Left colon (tissue), 2 donors: ENCODE measurements at regions not wholly inside any gene's neighbourhood (a gene's known extent, or its start where the extent isn't known, plus 50 kb on each side); places are given as distances from the start of the nearest gene placed in this dataset.
"Not testable (repeated sequence)": the region's sequence is repeated elsewhere in the genome, so short reads cannot be mapped to it uniquely, and the experiment has no call there.

ENCODE experiments used
- ATAC-seq: fragments of 200-7000 bp; cut with Tn5 transposase; one replicate; pipeline ENCODE4 v1.9.1; 2020; ENCODE audit warnings: mild to moderate bottlenecking, moderate library complexity
- DNase-seq, 2 donors: peaks; one replicate each; pipeline ENCODE4 v3.0.0-alpha.2; 2020
- intact Hi-C, 2 donors: fragments of 100-400 bp; cut with DNase I in 1 of 2; cut with micrococcal nuclease in 1 of 2; formaldehyde crosslinking; loops; one replicate each; pipeline versions ENCODE4 v1.11.2 to v1.14.0; 2022; cut with DNase I, micrococcal nuclease
- donor health status: DM: no; HTN: no; CAD: no.
- donor health status: DM: yes; HTN: yes; CAD: no.

DNA sequence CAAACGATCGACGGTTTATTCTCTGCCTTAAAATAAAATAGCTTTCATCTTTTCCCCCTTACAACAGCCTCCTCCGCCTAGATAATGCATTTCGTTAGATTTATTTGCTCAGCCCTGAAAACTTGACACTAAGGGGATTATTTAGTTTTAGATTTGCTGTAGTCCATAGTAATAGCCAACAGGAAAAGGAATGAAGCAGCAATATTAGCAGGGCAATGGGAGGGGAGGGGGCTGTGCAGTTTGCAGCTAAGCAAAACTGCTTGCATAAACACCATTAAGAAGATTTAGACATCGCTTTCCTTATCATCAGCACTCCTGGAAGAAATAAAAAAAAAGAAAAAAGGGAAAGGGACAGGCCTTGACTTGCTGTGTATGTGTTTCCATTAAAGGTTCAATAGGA lies 286.5 kb upstream of the SOX14 start:
- intact Hi-C loops = no loop called here
- ATAC-seq (no peak), DNase-seq (no peak)

DNA sequence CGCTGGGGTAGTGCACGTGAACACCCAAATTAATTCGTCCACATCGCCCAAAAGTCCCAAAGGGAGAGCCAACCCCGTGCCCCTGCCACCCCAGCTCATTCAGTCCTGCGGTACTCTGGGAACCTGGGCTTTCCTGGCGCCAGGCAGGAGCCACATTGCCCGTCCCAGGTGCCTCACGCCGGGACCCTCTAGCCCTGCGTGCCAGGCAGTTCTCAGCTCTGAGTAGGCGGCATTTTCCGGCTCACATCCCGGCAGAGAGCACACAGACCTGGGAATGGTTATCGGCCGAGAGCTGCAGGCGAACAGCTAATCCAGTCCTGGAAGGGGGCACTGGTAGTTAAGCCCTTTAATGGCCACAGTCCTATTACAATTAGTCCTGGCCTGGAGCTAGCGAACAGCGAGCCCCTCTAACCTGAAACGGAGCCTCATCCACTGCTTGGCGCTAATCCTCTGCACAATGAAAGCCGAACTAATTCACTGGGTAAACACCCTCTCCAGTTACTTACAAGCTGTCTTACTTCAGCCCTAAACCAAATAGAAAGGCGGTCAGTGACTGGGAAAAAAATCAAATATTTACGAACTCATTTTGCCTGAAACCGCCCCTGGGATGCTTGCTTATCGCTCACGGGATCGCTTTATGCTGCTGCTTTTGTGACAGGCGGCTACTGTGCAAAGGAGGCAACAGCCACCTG lies 254.6 kb upstream of the SOX14 start:
- intact Hi-C loops = no loop called here
- DNase-seq = no peak
- no peak for ATAC-seq

DNA sequence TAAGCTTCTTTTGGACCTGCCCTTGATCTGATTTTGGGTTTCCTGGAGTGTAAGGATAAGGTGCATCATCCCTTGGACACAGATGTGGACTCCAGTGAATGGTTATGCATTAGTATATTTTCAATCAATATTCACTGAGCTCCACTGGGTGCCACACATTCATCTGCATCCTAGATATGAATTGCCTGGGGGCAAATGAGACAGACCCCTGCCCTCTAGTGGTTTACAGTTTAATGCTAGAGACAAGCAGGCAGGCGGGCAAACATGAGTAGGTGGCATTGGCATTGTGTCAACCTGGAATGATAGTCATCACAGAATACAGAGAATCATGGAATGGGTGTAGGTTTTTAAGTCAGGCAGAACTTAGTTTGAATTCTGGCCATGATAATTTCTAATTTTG lies 252.5 kb upstream of the SOX14 start:
- DNase-seq (no peak), ATAC-seq (no peak)
- intact Hi-C loops = no loop called here

DNA sequence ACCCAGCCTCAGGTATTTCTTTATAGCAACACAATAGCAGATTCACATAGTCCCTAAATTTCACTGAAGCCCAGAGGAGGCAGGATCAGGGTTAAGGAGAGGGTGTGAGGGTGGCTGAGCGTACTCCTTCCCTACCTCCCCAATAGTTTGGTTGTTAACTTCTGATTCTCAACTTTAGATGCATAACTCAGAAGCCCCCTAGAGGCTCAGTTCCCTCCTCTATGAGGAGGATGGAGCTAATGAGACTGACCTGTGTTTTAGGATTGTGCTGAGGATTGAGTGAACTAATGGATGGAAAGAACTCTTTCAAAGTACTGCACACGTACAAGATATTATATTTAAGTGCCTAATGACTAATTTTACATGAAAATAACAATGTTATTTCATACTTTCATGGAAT lies 249.3 kb upstream of the SOX14 start:
- ATAC-seq (no peak), DNase-seq (no peak)
- intact Hi-C loops = no loop called here

DNA sequence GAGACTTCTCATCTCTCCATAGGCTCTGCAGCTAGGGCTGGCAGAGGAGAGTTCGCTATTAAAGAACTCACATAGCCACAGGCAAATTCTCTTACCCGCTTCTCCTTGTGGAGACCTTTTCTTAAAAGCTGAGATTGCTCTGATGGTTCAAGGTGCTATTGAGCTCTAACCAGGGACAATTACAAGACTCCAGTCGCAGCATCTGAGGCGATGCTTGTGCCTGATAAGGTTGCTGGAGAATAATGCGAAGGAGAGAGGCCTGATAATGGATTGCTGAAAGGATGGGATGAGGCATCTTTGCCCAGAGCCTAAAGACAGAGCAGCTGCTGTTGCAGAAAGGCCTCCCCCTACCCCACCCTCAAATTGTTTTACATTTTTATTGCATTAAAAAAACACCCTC lies 244.5 kb upstream of the SOX14 start:
- intact Hi-C loops = no loop called here
- ATAC-seq = no peak
- DNase-seq = no peak

DNA sequence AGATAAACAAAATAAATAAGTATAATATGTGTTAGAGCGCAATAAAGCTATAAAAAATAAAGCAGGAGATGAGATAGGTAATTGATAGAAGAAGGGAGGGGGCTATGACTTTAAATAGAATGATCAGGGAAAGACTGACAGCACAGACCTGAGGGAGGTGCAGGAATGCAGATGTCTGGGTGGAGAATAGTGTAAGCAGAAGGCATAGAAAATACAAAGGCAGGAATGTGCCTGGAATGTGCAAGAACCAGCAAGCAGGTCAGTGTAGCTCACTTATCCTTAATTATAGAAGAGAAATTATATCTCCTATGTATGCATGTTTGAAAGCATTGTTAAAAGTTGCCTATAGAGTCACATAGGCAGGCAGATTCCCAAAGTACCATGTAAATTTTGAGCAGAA lies 239.4 kb upstream of the SOX14 start:
- no peak for DNase-seq
- intact Hi-C loops = no loop called here
- ATAC-seq = no peak

DNA sequence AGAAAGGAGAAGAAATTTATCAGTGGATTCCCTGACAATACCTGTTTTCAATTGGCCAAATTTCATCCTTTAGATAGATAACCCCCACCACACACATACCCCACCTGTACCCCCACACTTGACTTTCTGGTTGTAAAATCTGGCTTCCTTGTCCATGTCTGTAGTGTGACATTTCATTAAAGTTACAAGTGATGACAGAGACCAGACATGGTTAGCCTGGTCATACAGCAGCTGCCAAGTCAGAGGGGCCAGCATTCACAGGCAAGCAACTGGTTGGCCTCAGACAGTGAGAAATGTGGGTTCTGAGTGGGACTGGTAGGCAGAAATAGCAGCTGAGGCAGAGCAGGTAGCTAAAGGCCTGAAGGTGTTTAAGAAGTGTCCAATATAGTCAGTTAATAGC lies 238.6 kb upstream of the SOX14 start:
- no peak for ATAC-seq
- intact Hi-C loops = no loop called here
- DNase-seq = no peak

DNA sequence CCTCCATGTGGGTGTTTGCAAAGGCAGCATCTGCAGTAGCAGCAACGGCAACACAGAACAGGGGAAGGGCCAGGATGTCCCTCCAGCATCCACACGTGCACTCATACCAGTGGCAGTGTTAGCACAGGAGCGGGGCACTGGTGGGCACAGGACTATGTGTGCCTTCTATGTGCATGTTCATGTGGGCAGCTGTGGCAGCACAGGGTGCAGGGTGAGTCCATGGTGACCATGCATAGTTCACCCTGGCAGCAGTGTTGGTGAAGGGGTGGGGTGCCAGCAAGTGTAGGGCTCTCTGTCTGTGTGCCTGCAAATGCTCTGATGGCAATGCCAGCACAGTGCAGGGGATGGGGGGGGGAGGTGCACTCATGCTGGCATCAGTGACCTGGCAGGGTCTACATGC lies 222.1 kb upstream of the SOX14 start:
- no peak for ATAC-seq
- intact Hi-C loops = no loop called here
- no peak for DNase-seq

DNA sequence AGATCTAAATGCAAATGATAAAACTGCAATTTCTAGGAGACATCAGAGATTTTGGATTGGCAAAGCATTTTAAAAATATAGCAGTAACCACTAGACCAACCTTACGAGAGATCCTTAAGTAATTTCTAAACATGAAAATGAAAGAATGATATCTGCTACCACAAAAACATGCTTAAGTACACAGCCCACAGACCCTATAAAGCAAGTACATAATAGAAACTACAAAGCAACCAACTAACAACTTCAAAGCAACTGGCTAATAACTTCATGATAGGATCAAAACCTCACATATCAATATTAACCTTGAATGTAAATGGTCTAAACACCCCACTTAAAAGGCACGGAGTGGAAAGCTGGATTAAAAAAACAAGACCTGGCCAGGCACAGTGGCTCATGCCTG lies 209.9 kb upstream of the SOX14 start:
- intact Hi-C loops = no loop called here
- ATAC-seq (no peak), DNase-seq (no peak)

DNA sequence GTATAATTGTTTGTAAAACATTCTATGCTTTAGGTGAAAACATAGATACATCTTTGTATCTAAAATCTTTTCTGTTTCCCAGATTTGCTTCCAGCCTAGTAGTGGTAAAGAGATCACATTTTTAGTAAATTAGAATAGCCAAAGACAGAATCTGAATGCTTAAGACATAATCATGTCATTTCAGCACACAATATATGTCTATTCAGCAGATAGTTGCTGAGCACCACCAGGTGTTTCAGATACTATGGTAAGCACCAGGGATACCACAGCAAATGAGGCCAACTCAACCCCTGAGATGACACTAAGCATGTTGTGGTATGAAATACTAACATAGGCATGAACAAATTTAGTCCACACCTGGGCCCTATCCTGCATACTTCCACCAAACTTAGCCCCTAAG lies 195.2 kb upstream of the SOX14 start:
- DNase-seq = no peak
- intact Hi-C loops = no loop called here
- ATAC-seq = no peak

DNA sequence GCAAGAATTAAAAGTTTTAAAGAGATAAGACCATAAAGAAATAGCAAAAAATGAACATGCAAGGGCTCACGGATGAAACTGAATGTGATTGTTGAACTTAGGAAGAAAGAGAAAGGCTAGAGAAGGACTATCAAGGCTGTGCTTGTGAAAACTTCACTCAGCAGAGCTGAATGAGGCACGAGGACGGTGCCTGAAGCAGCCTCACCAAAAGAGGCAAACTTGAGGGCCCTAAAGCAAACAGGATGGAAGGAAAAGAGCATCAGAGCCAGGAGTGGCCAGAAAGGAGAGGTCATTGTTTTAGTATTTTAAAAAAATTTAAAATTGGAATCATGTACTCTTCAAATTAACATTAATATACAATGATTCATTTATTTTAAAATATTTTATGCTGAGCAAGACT lies 191.2 kb upstream of the SOX14 start:
- DNase-seq (no peak), ATAC-seq (no peak)
- intact Hi-C loops = no loop called here

DNA sequence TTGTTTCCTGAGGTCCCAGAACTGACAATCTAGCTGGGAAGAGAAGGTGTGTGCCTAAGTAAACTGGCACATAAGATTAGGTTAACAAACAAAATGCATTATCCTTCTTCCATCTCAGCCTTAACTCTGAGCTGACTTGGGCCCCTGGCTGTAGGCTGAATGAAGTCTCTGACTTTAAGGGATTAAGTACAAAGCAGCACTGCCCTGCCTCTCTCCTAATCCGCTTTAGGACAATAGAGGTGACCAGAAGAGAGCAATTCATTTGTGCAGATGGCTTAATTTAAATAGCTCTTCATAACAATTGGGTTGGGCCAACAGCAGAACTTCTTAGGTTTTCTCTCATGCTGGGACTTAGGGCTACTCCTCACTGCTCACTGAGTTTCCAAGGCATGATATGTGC lies 181.6 kb upstream of the SOX14 start:
- DNase-seq (no peak), ATAC-seq (no peak)
- intact Hi-C loops = loop anchor here in 1 of 2 donors (5.0 kb wide), 1 partner anchor 445 kb away; no protein-coding TSS in a partner anchor

DNA sequence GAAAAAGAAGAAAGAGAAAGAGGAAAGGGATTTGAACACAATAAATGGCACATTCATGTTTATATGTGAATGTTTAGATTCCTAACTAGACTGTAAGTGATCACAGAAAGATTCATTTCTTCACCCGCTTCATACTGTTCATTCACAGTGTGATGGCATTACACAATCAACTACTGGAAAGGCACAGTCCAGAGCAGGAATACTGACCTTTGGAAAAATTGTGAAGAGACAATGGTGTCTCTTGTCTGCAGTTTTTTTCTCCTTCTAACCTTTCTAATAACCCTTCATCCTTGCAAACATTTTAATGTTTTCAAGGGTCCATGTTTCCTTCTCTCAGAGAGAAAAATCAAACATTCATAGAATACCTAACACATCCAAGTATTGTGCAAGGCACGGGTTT lies 180.9 kb upstream of the SOX14 start:
- DNase-seq = no peak
- no peak for ATAC-seq
- intact Hi-C loops = loop anchor here in 1 of 2 donors (5.0 kb wide), 1 partner anchor 446 kb away; no protein-coding TSS in a partner anchor

DNA sequence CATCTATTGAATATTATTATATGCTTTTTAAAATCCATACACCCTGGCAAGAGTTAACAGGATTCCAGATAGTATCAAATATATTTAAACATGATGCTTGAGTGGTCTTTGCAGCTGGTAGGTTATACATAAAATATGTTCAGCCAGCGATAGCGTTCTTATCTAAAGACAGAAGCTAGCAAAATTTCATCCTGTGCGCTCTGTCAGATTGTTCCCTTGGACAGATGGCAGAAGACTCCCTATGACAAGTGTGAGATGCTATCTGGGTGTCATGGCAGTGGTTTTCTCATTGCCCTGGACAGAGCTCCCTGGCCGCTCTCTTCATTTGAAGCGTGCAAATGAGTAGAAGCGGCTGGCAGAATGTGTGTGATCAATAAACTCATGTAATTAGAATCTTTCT lies 175.2 kb upstream of the SOX14 start:
- intact Hi-C loops = no loop called here
- no peak for ATAC-seq
- DNase-seq = no peak

DNA sequence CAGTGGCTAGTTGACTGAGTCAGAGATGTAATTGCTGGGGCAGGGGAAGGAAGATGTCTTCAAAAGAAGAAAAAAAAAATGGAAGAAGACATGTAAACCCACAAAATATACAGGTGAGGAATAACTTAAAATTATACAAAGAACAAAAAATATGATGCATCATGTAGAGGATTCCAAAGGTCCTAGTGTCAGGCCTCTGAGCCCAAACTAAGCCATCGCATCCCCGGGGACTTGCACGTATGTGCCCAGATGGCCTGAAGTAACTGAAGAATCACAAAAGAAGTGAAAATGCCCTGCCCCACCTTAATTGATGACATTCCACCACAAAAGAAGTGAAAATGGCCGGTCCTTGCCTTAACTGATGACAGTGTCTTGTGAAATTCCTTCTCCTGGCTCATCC lies 168.7 kb upstream of the SOX14 start:
- DNase-seq, intact Hi-C loops, ATAC-seq: not testable (repeated sequence)

DNA sequence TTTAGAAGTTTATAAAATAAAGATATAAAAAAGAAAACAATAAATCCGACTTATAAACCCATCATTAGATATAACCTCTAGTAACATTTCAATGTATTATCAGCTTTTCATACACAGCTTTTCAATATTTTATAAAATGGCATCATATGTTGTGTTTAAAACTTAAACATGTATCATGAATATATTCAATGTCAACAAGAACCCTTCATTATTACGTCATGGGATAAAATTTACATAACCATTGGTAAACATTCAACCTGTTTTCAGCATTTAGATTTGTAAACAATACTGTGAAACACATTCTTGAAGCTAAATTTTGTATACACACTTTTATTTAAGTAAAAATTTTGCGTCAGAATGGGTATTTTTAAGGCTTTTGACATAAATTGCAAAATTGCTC lies 153.4 kb upstream of the SOX14 start:
- DNase-seq (no peak), ATAC-seq (no peak)
- intact Hi-C loops = no loop called here

DNA sequence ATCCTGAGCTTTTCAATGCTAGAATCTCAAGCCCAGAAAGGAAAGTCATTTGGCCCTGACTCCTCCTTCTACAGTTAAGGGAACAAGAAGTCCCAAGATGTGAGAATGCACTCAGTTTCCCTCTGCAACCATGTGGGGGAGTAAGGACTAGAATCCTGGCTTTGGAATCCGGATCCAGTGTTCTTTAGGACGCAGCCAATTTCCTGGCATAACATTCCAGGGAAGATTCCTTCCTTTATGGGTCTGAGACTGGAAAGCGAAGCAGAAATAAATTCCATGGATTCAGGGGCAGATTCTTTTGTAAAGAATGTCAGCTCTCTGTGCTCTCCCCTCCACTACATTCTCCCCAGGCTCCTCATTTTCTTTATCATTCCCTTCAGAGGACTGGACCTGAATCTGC lies 151.8 kb upstream of the SOX14 start:
- ATAC-seq (no peak), DNase-seq (no peak)
- intact Hi-C loops = no loop called here

DNA sequence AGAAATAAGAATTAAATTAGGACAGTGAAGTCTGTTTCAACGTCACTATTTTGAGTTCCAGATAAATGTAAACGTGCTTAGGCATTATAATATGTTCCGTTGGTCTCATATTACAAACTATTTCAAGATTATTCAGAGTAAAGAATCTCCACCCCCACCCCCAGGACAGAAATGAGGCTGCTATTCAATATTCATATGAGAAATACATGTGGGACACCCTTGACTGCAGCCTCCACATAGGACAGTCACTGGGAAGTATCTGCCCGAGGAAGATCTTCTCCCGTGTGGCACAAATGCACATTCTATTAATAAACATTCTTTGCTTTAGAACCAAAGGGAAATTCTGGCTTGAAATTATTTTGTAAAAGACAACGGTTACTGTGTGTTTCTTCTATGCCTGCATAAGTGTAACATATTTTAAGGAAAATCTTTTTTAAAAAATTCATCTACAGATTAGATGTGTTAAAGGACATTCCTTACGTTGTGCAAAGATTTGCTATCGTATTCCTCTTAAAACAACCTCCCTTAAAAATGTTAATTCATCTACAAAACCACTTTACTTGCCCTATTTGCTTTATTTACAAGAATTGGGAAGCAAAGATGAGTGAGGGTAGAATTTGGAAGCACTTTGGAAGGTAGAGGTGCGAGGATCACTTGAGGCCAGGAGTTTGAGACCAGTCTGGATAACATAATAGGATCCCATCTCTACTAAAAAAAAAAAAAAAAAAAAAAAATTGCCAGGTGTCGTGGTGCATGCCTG lies 148.3 kb upstream of the SOX14 start:
- intact Hi-C loops = no loop called here

DNA sequence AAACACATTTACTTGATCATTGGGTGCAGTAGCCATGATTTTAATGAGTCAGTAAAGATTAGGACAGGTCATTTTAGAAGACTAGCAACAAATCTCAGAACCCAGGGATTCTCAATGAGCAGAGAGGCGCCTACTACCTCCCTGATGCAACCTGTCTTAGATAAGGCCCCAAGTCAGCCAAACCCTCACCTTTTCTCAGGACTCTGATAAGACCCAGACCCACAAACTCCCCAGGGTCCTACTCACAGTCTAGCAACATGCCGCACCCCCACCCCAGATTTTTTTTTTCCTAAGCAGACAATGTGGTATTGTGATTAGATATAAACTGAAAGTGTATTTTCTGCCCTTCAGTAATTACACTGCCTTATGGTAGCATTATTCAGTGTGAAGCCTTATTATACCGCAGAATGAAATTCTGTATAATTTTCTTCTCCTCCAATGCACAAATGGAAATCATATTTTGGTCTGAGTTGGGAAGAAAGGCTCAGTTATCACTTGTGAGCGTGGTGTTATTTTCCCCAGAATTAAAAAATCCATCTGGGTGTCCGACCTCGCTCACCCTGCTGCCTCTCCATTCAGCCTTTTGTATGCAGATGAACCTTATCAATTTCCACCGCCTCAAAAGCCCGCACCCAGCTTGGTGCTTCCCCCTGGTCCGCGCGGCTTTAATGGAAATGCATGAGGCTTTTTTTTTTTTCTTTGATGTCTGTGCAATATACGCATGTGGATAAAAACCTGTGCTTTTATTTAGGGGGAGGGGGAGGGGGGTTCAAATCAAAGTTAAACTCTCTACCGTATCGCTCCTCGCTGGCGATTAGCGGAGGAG lies 122.0 kb upstream of the SOX14 start:
- intact Hi-C loops = no loop called here
- no peak for DNase-seq
- no peak for ATAC-seq

More for the DNA sequence above, 148.3 kb upstream of the SOX14 start:
- ATAC-seq (no peak), DNase-seq (no peak)

DNA sequence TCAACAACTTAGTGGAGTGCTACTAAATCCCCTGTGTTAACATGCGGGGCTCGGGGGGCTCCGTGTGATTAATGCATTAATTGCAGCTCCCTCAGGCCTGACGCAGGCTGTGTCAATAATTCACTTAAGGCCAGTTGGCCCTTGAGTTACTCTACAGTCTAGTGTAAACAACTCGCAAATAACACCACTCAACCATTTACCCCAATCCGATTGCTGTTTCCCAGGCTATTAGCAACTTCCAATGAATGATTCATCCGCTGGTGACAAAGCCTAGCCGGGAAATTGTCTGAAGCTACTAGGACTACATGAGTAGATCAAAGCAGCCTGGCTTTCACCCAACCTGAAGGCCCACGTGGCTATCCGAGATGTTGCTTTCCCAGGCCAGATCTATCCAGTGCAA lies 121.3 kb upstream of the SOX14 start:
- no peak for ATAC-seq

More for the DNA sequence above, 121.3 kb upstream of the SOX14 start:
- intact Hi-C loops = no loop called here
- DNase-seq = no peak
